Tibial nerve (tissue), 4 donors: ENCODE measurements at regions not wholly inside any gene's neighbourhood (a gene's known extent, or its start where the extent isn't known, plus 50 kb on each side); places are given as distances from the start of the nearest gene placed in this dataset.

Source experiments
- EP300 ChIP-seq, 2 donors: sonication (generic); formaldehyde crosslinking; IDR thresholded peaks; one replicate each; pipeline ENCODE4 v1.6.1; 2017; ENCODE audit warnings: antibody characterized with exemption in 2 of 2, mild to moderate bottlenecking in 1 of 2
- POLR2A ChIP-seq, 2 donors: fragments of 450-650 bp; IDR thresholded peaks; one replicate each; pipeline ENCODE4 v1.6.1; 2017; ENCODE audit warnings: antibody characterized with exemption in 2 of 2, mild to moderate bottlenecking in 2 of 2, moderate library complexity in 2 of 2
- TF ChIP-seq, protein P1 (sequence below), 5 experiments: fragments of 200-600 bp in 3 of 5; fragments of 450-650 bp in 2 of 5; sonication (generic) in 3 of 5; IDR thresholded peaks; one replicate each; pipeline ENCODE4 v1.5.1; 2016 to 2019; ENCODE audit warnings: antibody characterized with exemption in 5 of 5, mild to moderate bottlenecking in 3 of 5, moderate library complexity in 2 of 5

DNA sequence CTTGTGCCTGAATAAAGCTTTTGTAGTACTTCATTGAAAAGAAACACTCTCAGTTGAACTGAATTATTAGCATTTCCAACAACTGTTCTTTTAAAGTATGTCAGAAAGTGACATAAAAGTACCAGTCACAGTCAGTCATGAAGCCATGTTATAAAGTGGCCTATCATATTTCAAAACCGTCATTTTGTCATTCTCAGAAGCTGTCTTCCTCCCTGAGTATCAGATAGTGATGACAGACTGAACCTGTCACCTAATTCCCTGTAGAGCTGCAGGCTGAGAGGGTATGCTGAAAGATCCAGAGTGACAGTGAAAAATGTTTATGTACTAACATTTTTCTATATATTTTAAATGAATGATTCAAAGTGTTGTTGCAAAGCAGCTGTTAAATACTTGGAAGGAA, 1121.7 kb upstream of the PRMT6 start:
- TF ChIP-seq, protein P1, sequence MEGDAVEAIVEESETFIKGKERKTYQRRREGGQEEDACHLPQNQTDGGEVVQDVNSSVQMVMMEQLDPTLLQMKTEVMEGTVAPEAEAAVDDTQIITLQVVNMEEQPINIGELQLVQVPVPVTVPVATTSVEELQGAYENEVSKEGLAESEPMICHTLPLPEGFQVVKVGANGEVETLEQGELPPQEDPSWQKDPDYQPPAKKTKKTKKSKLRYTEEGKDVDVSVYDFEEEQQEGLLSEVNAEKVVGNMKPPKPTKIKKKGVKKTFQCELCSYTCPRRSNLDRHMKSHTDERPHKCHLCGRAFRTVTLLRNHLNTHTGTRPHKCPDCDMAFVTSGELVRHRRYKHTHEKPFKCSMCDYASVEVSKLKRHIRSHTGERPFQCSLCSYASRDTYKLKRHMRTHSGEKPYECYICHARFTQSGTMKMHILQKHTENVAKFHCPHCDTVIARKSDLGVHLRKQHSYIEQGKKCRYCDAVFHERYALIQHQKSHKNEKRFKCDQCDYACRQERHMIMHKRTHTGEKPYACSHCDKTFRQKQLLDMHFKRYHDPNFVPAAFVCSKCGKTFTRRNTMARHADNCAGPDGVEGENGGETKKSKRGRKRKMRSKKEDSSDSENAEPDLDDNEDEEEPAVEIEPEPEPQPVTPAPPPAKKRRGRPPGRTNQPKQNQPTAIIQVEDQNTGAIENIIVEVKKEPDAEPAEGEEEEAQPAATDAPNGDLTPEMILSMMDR (IDR thresholded peaks at IDR 0.05) = no peak
- TF ChIP-seq POLR2A (IDR thresholded peaks at IDR 0.05) (no peak), EP300 (IDR thresholded peaks at IDR 0.05) (no peak)
